GM23338 (cell line): ENCODE measurements at regions not wholly inside any gene's neighbourhood (a gene's known extent, or its start where the extent isn't known, plus 50 kb on each side); places are given as distances from the start of the nearest gene placed in this dataset.
A peak's percentile ranks its signal among the peaks of the same experiment; 100 is the strongest.

Experiments
- ATAC-seq: fragments of 200-7000 bp; cut with Tn5 transposase; 3 replicates; pipeline ENCODE4 v1.9.1; 2020
- DNase-seq: peaks from one replicate; pipeline ENCODE4 v3.0.0-alpha.2; 2015; ENCODE audit warnings: low spot score
- H2AFZ ChIP-seq: fragments of 200-600 bp; sonication (generic); 2 replicates; pipeline ENCODE4 v1.8.0; 2016; ENCODE audit warnings: antibody characterized with exemption, mild to moderate bottlenecking, moderate library complexity
- H3F3A ChIP-seq: fragments of 200-600 bp; sonication (generic); replicated peaks from 2 replicates; pipeline ENCODE4 v1.8.0; 2017; ENCODE audit warnings: antibody characterized with exemption, mixed run types, low read depth
- H3K27ac ChIP-seq: fragments of 200-600 bp; sonication (generic); 2 replicates; pipeline ENCODE4 v1.6.1; 2016; ENCODE audit warnings: low read depth
- H3K27me3 ChIP-seq: fragments of 200-600 bp; sonication (generic); 2 replicates; pipeline ENCODE4 v1.8.0; 2016; ENCODE audit warnings: mild to moderate bottlenecking, mixed run types, moderate library complexity; ENCODE audit not compliant: insufficient read depth
- H3K36me3 ChIP-seq: fragments of 200-600 bp; sonication (generic); 2 replicates; pipeline ENCODE4 v1.8.0; 2016; ENCODE audit warnings: mild to moderate bottlenecking; ENCODE audit not compliant: insufficient read depth
- H3K4me1 ChIP-seq: fragments of 200-600 bp; sonication (generic); 2 replicates; pipeline ENCODE4 v1.8.0; 2016; ENCODE audit warnings: mild to moderate bottlenecking, moderate library complexity; ENCODE audit not compliant: insufficient read depth
- H3K4me2 ChIP-seq: fragments of 200-600 bp; sonication (generic); 2 replicates; pipeline ENCODE4 v1.7.1; 2017; ENCODE audit warnings: mixed run types
- H3K4me3 ChIP-seq: fragments of 200-600 bp; sonication (generic); 2 replicates; pipeline ENCODE4 v1.6.1; 2016; ENCODE audit warnings: mixed run types
- H3K79me2 ChIP-seq: fragments of 200-600 bp; sonication (generic); replicated peaks from 2 replicates; pipeline ENCODE4 v1.8.0; 2017; ENCODE audit warnings: mild to moderate bottlenecking; ENCODE audit not compliant: insufficient read depth
- H3K9me2 ChIP-seq: fragments of 200-600 bp; sonication (generic); 2 replicates; pipeline ENCODE4 v1.8.0; 2017; ENCODE audit not compliant: insufficient read depth
- H4K20me1 ChIP-seq: fragments of 200-600 bp; sonication (generic); replicated peaks from 2 replicates; pipeline ENCODE4 v1.8.0; 2017; ENCODE audit warnings: mild to moderate bottlenecking; ENCODE audit not compliant: insufficient read depth
- H3K27ac Mint-ChIP-seq: 2 replicates; pipeline ENCODE4 v1.8.0; 2020; ENCODE audit warnings: inconsistent platforms, mild to moderate bottlenecking, moderate library complexity, mixed read lengths
- H3K27me3 Mint-ChIP-seq: 3 replicates; pipeline ENCODE4 v1.8.0; 2022; ENCODE audit warnings: low read depth, mild to moderate bottlenecking, moderate library complexity, mixed read lengths, inconsistent platforms; ENCODE audit not compliant: insufficient read depth, poor library complexity
- H3K36me3 Mint-ChIP-seq: 3 replicates; pipeline ENCODE4 v1.8.0; 2021; ENCODE audit warnings: low read depth, mild to moderate bottlenecking, inconsistent platforms, moderate library complexity, mixed read lengths
- H3K4me1 Mint-ChIP-seq: 3 replicates; pipeline ENCODE4 v1.8.0; 2020; ENCODE audit warnings: mild to moderate bottlenecking, inconsistent platforms, mixed read lengths
- H3K4me3 Mint-ChIP-seq: 3 replicates; pipeline ENCODE4 v1.8.0; 2021; ENCODE audit warnings: moderate library complexity, mild to moderate bottlenecking, inconsistent platforms, mixed read lengths
- H3K9me3 Mint-ChIP-seq: 3 replicates; pipeline ENCODE4 v1.8.0; 2020; ENCODE audit warnings: moderate library complexity, mild to moderate bottlenecking, inconsistent platforms, mixed read lengths
- CREB1 ChIP-seq: fragments of 250-450 bp; sonication (Bioruptor Pico); IDR thresholded peaks from 2 replicates; pipeline ENCODE4 v1.5.0; 2020; ENCODE audit warnings: low read depth, mild to moderate bottlenecking, moderate library complexity
- ETS1 ChIP-seq: IDR thresholded peaks from 2 replicates; pipeline ENCODE4 v1.6.1; 2016; ENCODE audit warnings: antibody characterized with exemption
- EZH2 ChIP-seq: fragments of 200-600 bp; sonication (generic); IDR thresholded peaks from one replicate; pipeline ENCODE4 v1.8.0; 2017; ENCODE audit warnings: antibody characterized with exemption, mild to moderate bottlenecking, low read depth; ENCODE audit not compliant: unreplicated experiment
- EZH2phosphoT487 ChIP-seq: fragments of 200-600 bp; sonication (generic); IDR thresholded peaks from one replicate; pipeline ENCODE4 v1.8.1; 2018; ENCODE audit warnings: antibody characterized with exemption; ENCODE audit not compliant: unreplicated experiment
- NANOG ChIP-seq: IDR thresholded peaks from 2 replicates; pipeline ENCODE4 v1.6.1; 2016; ENCODE audit warnings: antibody characterized with exemption, borderline replicate concordance
- POLR2AphosphoS5 ChIP-seq: IDR thresholded peaks from 2 replicates; pipeline ENCODE4 v1.6.1; 2016; ENCODE audit warnings: antibody characterized with exemption, low read depth
- REST ChIP-seq: IDR thresholded peaks from one replicate; pipeline ENCODE4 v1.6.1; 2018; ENCODE audit warnings: antibody characterized with exemption; ENCODE audit not compliant: unreplicated experiment
- ZNF331 ChIP-seq: fragments of 250-450 bp; sonication (Bioruptor Pico); IDR thresholded peaks from 2 replicates; pipeline ENCODE4 v1.5.0; 2020; ENCODE audit warnings: low read depth, mild to moderate bottlenecking, moderate library complexity
- TF ChIP-seq, protein P1 (sequence below): fragments of 250-450 bp; sonication (Bioruptor Pico); IDR thresholded peaks from 2 replicates; pipeline ENCODE4 v1.5.0; 2020; ENCODE audit warnings: mild to moderate bottlenecking, moderate library complexity

GRCh38 chr9:81814794-81815464 lies 113.3 kb upstream of the SPATA31D4 start:
- TF ChIP-seq, protein P1, sequence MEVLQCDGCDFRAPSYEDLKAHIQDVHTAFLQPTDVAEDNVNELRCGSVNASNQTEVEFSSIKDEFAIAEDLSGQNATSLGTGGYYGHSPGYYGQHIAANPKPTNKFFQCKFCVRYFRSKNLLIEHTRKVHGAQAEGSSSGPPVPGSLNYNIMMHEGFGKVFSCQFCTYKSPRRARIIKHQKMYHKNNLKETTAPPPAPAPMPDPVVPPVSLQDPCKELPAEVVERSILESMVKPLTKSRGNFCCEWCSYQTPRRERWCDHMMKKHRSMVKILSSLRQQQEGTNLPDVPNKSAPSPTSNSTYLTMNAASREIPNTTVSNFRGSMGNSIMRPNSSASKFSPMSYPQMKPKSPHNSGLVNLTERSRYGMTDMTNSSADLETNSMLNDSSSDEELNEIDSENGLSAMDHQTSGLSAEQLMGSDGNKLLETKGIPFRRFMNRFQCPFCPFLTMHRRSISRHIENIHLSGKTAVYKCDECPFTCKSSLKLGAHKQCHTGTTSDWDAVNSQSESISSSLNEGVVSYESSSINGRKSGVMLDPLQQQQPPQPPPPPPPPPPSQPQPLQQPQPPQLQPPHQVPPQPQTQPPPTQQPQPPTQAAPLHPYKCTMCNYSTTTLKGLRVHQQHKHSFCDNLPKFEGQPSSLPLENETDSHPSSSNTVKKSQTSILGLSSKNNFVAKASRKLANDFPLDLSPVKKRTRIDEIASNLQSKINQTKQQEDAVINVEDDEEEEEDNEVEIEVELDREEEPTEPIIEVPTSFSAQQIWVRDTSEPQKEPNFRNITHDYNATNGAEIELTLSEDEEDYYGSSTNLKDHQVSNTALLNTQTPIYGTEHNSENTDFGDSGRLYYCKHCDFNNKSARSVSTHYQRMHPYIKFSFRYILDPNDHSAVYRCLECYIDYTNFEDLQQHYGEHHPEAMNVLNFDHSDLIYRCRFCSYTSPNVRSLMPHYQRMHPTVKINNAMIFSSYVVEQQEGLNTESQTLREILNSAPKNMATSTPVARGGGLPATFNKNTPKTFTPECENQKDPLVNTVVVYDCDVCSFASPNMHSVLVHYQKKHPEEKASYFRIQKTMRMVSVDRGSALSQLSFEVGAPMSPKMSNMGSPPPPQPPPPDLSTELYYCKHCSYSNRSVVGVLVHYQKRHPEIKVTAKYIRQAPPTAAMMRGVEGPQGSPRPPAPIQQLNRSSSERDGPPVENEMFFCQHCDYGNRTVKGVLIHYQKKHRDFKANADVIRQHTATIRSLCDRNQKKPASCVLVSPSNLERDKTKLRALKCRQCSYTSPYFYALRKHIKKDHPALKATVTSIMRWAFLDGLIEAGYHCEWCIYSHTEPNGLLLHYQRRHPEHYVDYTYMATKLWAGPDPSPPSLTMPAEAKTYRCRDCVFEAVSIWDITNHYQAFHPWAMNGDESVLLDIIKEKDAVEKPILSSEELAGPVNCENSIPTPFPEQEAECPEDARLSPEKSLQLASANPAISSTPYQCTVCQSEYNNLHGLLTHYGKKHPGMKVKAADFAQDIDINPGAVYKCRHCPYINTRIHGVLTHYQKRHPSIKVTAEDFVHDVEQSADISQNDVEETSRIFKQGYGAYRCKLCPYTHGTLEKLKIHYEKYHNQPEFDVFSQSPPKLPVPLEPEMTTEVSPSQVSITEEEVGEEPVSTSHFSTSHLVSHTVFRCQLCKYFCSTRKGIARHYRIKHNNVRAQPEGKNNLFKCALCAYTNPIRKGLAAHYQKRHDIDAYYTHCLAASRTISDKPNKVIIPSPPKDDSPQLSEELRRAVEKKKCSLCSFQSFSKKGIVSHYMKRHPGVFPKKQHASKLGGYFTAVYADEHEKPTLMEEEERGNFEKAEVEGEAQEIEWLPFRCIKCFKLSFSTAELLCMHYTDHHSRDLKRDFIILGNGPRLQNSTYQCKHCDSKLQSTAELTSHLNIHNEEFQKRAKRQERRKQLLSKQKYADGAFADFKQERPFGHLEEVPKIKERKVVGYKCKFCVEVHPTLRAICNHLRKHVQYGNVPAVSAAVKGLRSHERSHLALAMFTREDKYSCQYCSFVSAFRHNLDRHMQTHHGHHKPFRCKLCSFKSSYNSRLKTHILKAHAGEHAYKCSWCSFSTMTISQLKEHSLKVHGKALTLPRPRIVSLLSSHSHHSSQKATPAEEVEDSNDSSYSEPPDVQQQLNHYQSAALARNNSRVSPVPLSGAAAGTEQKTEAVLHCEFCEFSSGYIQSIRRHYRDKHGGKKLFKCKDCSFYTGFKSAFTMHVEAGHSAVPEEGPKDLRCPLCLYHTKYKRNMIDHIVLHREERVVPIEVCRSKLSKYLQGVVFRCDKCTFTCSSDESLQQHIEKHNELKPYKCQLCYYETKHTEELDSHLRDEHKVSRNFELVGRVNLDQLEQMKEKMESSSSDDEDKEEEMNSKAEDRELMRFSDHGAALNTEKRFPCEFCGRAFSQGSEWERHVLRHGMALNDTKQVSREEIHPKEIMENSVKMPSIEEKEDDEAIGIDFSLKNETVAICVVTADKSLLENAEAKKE: peak; percentile 96
- TF ChIP-seq CREB1 (CRISPR knock-in tag): no peak
- DNase-seq: peak; percentile 48
- no peak overlapping the region for H3K4me3 ChIP-seq
- H3K27me3 Mint-ChIP-seq: peaks cover 9% of the 10 kb centered on the region
- peaks cover 40% of the 10 kb centered on the region for H3K4me1 ChIP-seq
- H3K27ac ChIP-seq: no peak overlapping the region
- 0 out of 2 replicates have a peak, but pooled peaks cover 5% of the 10 kb centered on the region for H3K9me2 ChIP-seq
- H3K9me3 Mint-ChIP-seq: no peaks in the 10 kb centered on the region
- no peaks in the 10 kb centered on the region for H3K79me2 ChIP-seq
- H3K27ac Mint-ChIP-seq: no peak overlapping the region
- H3K36me3 ChIP-seq: no peaks in the 10 kb centered on the region
- H3K36me3 Mint-ChIP-seq: no peaks in the 10 kb centered on the region
- H2AFZ ChIP-seq: no peak overlapping the region
- peak; percentile 90 for ATAC-seq
- H3K4me2 ChIP-seq: no peak overlapping the region
- no peaks in the 10 kb centered on the region for H3F3A ChIP-seq
- H3K27me3 ChIP-seq: no peaks in the 10 kb centered on the region
- H3K4me1 Mint-ChIP-seq: peaks cover 40% of the 10 kb centered on the region
- no peak overlapping the region for H3K4me3 Mint-ChIP-seq
- no peaks in the 10 kb centered on the region for H4K20me1 ChIP-seq

DNA sequence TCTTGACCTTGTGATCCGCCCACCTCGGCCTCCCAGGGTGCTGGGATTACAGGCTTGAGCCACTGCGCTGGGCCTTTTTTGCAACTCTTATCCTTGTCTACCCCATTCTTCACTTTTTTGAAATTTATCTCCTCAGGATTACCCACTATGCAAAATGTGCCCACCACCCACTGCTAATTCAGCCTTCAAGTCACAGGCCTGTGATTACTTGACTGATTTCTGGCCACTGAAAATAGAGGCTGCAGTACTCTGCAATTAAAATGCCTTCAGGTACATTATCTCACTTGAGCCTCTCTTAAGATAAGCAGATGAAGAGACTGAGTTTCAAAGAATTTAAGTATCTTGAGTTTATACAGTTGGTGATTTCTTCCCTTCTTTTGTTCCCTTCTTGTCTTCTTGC lies 112.4 kb upstream of the SPATA31D4 start:
- H3K4me1 Mint-ChIP-seq: peaks cover 49% of the 10 kb centered on the region
- Histone ChIP-seq H3K27ac (no peak overlapping the region), H3K4me3 (no peak overlapping the region), H3K9me2 (0 out of 2 replicates have a peak, but pooled peaks cover 5% of the 10 kb centered on the region), H3K4me1 (peaks cover 49% of the 10 kb centered on the region), H3K27me3 (no peaks in the 10 kb centered on the region), H3K36me3 (no peaks in the 10 kb centered on the region), H4K20me1 (no peaks in the 10 kb centered on the region), H3K4me2 (no peak overlapping the region), H3K79me2 (no peaks in the 10 kb centered on the region), H3F3A (no peaks in the 10 kb centered on the region), H2AFZ (no peak overlapping the region)
- H3K36me3 Mint-ChIP-seq: no peaks in the 10 kb centered on the region
- DNase-seq (no peak), ATAC-seq (no peak)
- H3K27ac Mint-ChIP-seq: no peak overlapping the region
- H3K27me3 Mint-ChIP-seq: peaks cover 9% of the 10 kb centered on the region
- no peaks in the 10 kb centered on the region for H3K9me3 Mint-ChIP-seq
- no peak overlapping the region for H3K4me3 Mint-ChIP-seq
- TF ChIP-seq ZNF331 (no peak), REST (no peak), NANOG (no peak), ETS1 (no peak), EZH2phosphoT487 (no peak), CREB1 (CRISPR knock-in tag) (no peak), POLR2AphosphoS5 (no peak), EZH2 (no peak)
